KOPT-K1 (cell line): ENCODE measurements at regions not wholly inside any gene's neighbourhood (a gene's known extent, or its start where the extent isn't known, plus 50 kb on each side); places are given as distances from the start of the nearest gene placed in this dataset.
"Not testable (repeated sequence)": the region's sequence is repeated elsewhere in the genome, so short reads cannot be mapped to it uniquely, and the experiment has no call there.

ENCODE experiments used
- H3K27ac ChIP-seq: fragments of 200-600 bp; sonication (generic); 2 replicates; pipeline ENCODE4 v1.5.1; 2016; ENCODE audit warnings: antibody characterized with exemption, mild to moderate bottlenecking, low read depth, low read length; ENCODE audit not compliant: poor library complexity, severe bottlenecking
- H3K36me3 ChIP-seq: fragments of 200-600 bp; sonication (generic); 2 replicates; pipeline ENCODE4 v1.5.1; 2017; ENCODE audit warnings: antibody characterized with exemption, mild to moderate bottlenecking, low read length, moderate library complexity; ENCODE audit not compliant: insufficient read depth
- H3K9me3 ChIP-seq: fragments of 200-600 bp; sonication (generic); 2 replicates; pipeline ENCODE4 v1.5.1; 2017; ENCODE audit warnings: antibody characterized with exemption, low read length, mild to moderate bottlenecking; ENCODE audit not compliant: insufficient read depth, poor library complexity, severe bottlenecking

DNA sequence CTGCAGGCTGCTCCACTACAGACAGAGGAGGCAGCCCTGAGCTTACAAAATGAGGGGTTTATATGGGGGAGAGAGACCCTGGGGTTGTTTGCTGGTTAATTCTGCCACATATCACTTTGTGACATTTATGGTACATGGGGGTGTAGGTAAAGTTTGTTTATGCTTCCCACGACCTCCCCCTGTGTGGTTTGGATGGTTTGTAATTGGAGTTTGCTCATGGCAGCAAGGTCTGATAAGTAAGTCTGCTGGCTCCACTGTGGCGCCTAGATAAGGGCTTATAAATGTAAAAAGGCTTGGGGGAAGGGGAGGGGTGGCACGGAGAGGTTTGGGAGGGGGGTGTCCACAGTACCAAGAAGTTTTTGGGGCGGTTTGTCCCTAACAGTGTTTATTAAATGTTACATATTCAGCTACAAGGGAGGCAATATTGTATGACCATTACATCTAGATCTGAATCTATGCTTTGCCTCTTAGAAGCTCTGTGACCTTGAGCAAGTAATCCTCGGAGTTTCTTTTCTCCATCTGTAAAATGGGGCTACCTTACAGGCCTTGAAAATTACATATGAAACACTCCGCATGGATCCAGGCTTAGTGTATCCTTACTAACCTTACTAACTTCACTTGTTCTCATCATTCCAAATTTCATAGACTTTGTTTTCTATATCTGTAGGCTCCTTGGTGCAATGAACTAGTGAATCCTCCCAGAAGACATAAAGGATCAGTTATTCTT lies 204.8 kb upstream of the NOX3 start:
- Histone ChIP-seq H3K36me3 (no peaks in the 10 kb centered on the region), H3K9me3 (no peaks in the 10 kb centered on the region), H3K27ac (no peak overlapping the region)

DNA sequence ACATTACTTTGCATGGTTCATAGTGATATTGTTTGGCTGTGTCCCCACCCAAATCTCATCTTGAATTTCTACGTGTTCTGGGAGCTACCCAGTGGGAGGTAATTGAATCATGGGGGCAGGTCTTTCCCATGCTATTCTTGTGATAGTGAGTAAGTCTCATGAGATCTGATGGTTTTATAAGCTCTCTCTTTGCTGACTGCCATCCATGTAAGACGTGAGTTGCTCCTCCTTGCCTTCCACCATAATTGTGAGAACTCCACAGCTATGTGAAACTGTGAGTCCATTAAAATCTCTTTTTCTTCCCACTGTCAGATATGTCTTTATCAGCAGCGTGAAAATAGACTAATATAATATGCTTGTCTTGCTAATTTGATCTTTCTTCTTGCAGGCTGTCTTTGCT lies 200.4 kb upstream of the NOX3 start:
- Histone ChIP-seq H3K27ac (no peak overlapping the region), H3K9me3 (no peaks in the 10 kb centered on the region), H3K36me3 (no peaks in the 10 kb centered on the region)

GRCh38 chr6:155654474-155654873 lies 198.8 kb upstream of the NOX3 start:
- no peaks in the 10 kb centered on the region for H3K36me3 ChIP-seq
- H3K9me3 ChIP-seq = no peaks in the 10 kb centered on the region
- no peak overlapping the region for H3K27ac ChIP-seq

GRCh38 chr6:155648301-155648700 lies 192.7 kb upstream of the NOX3 start:
- Histone ChIP-seq H3K36me3 (no peaks in the 10 kb centered on the region), H3K27ac (no peak overlapping the region), H3K9me3 (no peaks in the 10 kb centered on the region)

- Histone ChIP-seq H3K27ac (no peak overlapping the region), H3K36me3 (no peaks in the 10 kb centered on the region), H3K9me3 (no peaks in the 10 kb centered on the region)
Observed at GRCh38 chr6:155647354-155647753, 191.7 kb upstream of the NOX3 start.

- Histone ChIP-seq H3K9me3 (no peaks in the 10 kb centered on the region), H3K36me3 (no peaks in the 10 kb centered on the region)
Observed at GRCh38 chr6:155646443-155646842, 190.8 kb upstream of the NOX3 start.

DNA sequence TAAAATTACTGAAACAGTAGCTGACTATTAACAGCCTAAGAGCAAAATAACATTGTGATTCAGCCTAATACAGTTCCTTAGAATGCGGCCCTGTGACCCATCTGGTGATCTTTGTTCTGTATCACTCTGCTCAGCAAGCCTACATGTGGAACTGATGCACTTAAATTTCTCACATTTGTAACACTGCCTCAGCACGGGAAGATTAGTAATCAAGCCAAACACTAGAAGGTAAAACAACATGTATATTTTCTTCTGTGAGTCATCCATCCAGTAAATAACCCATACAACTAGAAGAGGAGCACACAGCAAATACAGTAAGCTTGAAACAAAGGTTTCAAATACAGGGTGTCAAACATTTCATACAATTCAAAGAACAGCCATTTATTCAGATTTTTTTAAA lies 189.7 kb upstream of the NOX3 start:
- no peaks in the 10 kb centered on the region for H3K9me3 ChIP-seq
- H3K27ac ChIP-seq = no peak overlapping the region
- no peaks in the 10 kb centered on the region for H3K36me3 ChIP-seq

More at GRCh38 chr6:155646443-155646842, 190.8 kb upstream of the NOX3 start:
- H3K27ac ChIP-seq = no peak overlapping the region

- no peak overlapping the region for H3K27ac ChIP-seq
- H3K36me3 ChIP-seq = no peaks in the 10 kb centered on the region
- no peaks in the 10 kb centered on the region for H3K9me3 ChIP-seq
Observed at GRCh38 chr6:155641603-155642002, 186.0 kb upstream of the NOX3 start.

- Histone ChIP-seq H3K36me3 (no peaks in the 10 kb centered on the region), H3K9me3 (no peaks in the 10 kb centered on the region), H3K27ac (no peak overlapping the region)
Observed at GRCh38 chr6:155638200-155638599, 182.6 kb upstream of the NOX3 start.

DNA sequence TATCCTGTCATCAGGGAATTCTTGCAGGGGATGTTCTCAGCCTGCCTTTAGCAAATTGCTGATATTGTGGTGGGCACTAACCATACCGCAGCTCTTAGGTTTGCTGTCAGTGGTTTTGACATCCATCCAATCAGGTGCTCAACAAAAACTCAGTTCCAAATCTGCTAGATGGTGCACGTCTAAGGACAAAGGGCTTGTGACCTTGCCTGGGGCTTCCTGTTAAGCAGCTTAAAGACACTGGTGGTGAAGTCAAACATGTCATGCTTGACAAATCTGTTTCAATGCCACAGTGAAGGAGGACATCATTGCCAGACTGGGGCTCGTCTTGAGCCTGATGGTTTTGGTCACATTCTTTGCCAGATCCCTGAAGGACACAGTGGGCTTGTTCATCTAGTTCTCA lies 179.8 kb upstream of the NOX3 start:
- no peaks in the 10 kb centered on the region for H3K9me3 ChIP-seq
- H3K36me3 ChIP-seq = no peaks in the 10 kb centered on the region
- H3K27ac ChIP-seq = no peak overlapping the region

- H3K36me3 ChIP-seq = no peaks in the 10 kb centered on the region
- H3K27ac ChIP-seq = no peak overlapping the region
- H3K9me3 ChIP-seq = no peaks in the 10 kb centered on the region
Observed at GRCh38 chr6:155630085-155630484, 174.4 kb upstream of the NOX3 start.

DNA sequence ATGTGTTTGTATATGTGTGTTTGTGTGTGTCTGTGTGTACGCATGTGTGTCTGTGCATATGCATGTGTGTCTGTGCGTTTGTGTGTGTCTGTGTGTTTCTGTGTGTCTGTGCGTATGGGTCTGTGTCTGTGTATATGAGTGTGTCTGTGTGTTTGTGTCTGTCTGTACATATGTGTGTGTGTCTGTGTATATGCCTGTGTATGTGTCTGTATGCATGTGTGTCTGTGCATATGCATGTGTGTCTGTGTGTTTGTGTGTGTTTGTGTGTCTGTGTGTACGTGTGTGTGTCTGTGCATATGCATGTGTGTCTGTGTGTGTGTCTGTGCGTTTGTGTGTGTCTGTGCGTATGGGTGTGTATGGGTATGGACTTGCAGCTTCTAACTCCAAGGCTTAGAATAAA lies 174.0 kb upstream of the NOX3 start:
- Histone ChIP-seq H3K27ac (no peak overlapping the region), H3K36me3 (no peaks in the 10 kb centered on the region), H3K9me3 (no peaks in the 10 kb centered on the region)

GRCh38 chr6:155628306-155628705 lies 172.7 kb upstream of the NOX3 start:
- no peaks in the 10 kb centered on the region for H3K9me3 ChIP-seq
- H3K27ac ChIP-seq = no peak overlapping the region
- H3K36me3 ChIP-seq = no peaks in the 10 kb centered on the region

DNA sequence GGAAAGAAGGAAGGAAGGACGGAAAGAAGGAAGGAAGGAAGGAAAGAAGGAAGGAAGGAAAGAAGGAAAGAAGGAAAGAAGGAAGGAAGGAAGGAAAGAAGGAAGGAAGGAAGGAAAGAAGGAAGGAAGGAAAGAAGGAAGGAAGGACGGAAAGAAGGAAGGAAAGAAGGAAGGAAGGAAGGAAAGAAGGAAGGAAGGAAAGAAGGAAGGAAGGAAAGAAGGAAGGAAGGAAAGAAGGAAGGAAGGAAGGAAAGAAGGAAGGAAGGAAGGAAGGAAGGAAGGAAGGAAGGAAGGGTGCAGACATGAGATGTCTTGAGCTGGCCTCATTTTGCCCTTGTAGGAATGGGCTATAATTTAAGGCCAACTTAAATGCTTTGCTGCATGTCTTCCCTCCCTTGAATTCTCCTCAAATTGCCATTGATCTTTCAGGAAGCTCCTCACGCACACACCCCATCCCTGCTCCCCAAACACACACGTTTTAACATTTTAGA lies 172.1 kb upstream of the NOX3 start:
- H3K36me3 ChIP-seq, H3K9me3 ChIP-seq, H3K27ac ChIP-seq: not testable (repeated sequence)

- no peaks in the 10 kb centered on the region for H3K36me3 ChIP-seq
- H3K27ac ChIP-seq = no peak overlapping the region
- H3K9me3 ChIP-seq = no peaks in the 10 kb centered on the region
Observed at GRCh38 chr6:155623450-155624178, 168.0 kb upstream of the NOX3 start.

DNA sequence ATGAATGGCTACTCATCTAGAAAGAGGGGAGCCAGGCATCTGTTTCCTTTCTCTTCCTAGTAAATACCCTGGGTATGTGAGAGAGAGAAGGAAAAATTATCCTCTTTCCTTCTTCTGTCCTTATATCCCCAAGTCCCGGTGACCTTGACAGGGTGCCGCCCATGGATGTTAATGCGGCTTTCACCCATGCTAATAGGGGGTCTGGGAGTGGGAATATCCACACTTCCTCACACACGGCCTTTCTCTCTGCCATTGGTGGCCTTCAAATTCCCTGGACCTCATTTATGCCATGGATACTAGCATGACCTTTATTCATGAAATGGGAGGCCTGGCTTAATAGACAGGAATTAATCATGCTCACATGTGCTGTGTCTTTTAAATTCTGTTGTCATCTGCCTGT lies 159.0 kb upstream of the NOX3 start:
- H3K36me3 ChIP-seq = no peaks in the 10 kb centered on the region
- peaks cover 24% of the 10 kb centered on the region for H3K9me3 ChIP-seq
- H3K27ac ChIP-seq = no peak overlapping the region
